Islet precursor cell (in vitro differentiated cells): ENCODE measurements at regions not wholly inside any gene's neighbourhood (a gene's known extent, or its start where the extent isn't known, plus 50 kb on each side); places are given as distances from the start of the nearest gene placed in this dataset.
"Not testable (repeated sequence)": the region's sequence is repeated elsewhere in the genome, so short reads cannot be mapped to it uniquely, and the experiment has no call there.

ENCODE experiments used
- DNase-seq: peaks from one replicate; pipeline ENCODE4 v3.0.0-alpha.2; 2018

DNA sequence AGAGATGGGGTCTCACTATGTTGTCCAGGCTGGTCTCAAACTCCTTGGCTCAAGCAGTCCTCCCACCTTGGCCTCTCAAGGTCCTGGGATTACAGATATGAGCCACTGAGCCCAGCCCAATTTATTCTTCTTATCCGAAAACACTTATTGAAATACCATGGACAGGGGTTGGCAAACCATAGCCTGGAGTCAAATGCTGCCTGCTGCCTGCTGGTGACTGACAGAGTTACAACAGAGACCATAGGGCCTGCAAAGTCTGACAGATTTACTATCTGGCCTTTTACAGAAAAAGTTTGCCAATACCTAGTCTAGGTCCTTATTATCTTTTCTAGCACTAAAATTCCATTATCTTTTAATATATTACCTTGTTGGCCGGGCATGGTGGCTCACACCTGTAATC is 87.1 kb upstream of the ZNF281 start:
- no peak for DNase-seq

DNA sequence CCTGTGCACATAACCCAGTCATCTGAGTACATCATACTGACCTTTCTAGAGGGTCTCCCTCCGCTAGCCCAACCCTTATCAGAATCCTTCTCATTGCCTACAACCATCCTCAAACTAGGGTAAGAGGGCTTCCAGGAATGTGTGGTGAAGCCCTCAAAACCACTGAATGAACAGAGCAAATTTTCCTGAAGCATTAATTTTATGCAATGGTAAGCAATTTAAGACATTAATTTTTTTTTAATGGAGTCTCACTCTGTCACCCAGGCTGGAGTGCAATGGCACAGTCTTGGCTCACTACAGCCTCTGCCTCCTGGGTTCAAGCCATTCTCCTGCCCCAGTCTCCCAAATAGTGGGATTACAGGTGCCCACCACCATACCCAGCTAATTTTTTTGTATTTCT is 86.1 kb upstream of the ZNF281 start:
- no peak for DNase-seq

DNA sequence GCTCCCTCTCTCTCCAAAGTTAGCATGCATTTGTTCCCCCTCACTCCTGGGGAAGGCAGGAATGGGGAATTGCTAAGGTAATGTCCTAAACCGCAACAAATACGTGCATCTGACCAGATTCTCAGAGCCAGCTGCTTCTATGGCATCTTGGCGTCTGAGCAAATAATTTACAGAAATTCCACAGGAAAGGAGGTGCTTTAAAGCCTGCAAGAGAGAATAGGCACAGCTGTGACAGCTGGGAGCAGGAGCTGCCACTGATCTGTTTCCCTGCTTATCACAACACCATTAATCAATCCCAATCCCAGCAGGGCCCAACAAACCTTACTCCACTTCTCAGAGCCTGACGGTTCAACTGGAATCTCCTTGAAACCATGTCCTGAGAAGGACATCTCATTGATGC is 83.5 kb upstream of the ZNF281 start:
- no peak for DNase-seq

DNA sequence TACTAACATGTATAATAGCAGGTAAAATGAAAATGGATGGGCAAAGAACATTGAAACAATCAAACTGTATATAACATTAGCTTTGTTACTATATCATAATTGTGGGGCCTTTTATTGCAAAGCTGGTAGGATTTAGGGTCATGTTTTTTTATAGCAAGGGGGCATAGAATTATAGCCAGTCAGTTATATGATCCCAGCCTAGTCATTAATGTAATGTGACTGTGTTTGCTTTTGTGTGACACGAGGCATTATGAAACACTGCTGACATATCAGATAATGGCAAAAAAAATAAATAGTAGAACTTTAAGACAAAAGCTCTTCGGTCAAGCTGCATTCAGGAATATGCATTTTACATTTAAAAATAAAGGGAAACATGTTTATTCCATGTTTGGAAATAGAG is 81.3 kb upstream of the ZNF281 start:
- DNase-seq, result no peak

DNA sequence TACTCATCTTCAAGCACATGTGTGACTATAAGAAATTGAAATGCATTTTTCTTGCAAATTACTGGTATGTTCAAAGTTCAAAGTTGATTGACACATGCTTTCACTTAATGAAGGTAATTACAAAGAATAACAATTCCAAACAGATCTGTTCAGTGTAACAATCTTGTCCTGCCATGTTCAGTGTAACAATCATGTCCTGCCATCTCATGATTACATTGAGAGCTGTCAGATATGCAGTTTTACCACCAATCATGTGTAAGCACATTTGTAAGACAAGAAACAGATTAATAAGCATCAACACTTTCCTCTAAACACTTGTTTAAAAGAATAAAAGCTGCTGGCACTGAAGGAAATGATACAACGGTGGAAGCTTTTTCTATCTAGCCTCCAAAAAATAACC is 80.3 kb upstream of the ZNF281 start:
- no peak for DNase-seq

DNA sequence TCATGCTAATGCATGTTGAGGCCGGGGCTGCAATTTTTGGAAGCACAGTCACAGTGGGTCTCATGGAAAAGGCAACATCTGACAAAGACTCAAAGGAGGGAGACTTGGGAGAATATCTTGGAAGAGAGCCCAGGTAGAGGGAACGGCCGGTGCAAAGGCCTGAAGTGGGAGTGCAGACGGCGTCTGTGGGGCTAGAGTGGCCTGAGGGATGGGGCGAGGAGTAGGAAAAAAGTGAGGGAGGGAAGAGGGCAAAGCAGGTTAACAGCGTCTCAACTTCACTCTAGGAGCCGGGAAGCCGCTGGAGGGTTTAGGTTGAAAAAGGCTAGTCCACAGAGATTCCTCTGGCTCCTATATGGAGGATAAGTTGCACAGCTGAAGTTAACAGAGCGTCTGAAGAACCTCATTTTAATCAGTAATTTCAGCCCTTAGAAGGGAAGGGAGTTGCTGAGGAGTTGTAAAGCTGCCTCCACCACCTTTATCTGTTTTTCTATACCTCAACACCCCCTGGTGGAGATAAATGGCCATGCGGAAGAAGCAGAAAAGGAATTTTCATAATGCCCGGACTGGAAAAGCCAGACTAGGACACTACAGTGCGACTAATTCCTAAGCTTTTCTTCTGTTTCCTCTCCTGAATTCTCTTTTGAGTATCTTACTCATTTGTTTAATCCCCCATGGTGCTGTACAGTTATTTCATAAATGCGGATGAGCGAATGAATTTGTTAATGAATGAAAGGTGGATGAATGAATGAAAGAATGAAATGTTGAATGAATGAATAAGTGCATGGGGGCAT is 78.7 kb upstream of the ZNF281 start:
- DNase-seq, result peak; percentile 82

DNA sequence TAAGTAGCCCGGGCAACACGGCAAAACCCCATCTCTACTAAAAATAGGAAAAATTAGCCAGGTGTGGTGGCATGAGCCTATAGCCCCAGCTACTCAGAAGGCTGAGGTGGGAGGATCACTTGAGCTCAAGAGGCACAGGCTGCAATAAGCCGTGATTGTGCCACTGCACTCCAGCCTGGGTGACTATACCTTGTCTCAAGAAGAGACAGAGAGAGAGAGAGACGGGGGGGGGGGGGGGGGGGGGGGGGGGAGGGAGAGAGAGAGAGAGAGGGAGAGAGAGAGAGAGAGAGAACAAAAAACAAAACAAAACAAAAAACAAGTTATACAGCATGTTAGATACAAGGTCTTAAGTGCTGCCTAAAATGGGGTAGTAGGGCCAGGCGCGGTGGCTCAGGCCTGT is 77.8 kb upstream of the ZNF281 start:
- DNase-seq, result no peak

DNA sequence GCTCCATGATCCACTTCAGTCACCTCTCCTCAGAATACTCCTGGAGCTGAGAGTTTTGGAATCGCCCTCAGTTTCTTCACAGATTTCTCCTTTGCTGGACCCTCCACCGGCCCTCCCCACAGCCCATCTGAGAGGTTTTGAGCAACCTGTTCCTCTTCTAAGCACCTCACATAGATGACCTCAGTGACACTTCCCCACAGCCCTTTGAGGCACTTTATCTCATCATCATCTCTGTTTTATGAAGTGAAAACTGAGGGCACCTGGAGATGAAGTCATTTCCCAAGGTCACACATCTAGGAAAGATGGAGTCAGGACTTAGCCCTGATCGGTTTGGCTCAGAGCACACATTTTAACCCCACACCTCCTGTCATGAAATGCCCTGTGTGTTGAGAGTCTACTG is 76.8 kb upstream of the ZNF281 start:
- DNase-seq, result no peak

DNA sequence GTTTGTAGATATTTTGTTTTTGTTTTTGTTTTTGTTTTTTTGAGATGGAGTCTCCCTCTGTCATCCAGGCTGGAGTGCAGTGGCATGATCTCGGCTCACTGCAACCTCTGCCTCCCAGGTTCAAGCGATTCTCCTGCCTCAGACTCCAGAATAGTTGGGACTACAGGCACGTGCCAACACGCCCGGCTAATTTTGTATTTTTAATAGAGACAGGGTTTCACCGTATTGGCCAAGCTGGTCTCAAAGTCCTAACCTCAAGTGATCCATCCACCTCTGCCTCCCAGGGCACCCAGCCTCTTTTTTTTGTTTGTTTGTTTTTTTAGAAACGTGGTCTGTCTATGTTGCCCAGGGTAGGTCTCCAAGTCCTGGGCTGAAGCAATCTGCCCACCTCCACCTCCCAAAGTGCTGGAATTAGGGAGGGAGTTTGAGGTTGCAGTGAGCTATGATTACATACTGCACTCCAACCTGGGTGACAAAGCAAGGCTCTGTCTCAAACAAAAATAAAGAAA is 74.7 kb upstream of the ZNF281 start:
- DNase-seq, result not testable (repeated sequence)

DNA sequence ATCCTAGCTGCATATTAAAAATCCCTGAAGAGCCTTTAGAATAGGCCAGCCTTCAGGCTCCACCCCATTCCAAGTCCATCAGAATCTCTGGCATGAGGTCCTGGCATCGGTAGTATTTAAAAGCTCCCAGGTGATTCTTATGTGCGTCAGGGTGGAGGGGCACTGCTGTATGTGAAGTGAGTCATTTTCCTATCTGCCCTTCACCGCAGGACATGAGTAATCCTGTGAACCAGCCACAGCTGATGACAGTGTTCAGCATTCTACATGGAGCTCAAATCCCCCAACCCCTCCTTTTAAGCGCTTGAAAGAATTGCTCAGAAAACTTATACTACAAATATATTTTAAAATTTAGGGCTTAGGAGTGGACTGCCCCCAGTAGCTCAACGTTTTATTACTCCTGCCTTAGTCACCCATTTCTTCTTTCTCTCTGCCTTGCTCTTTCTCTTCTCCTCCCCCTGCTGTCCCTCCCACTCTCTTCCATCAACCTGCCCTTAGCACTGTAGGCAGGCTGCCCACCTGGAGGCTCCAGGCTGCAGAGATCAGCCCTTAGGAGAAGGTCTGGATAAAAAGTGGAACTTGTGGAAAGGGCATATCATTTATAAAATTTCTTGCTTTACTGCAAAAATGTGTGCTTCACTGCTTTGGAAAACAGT is 73.8 kb upstream of the ZNF281 start:
- peak; percentile 94 for DNase-seq

DNA sequence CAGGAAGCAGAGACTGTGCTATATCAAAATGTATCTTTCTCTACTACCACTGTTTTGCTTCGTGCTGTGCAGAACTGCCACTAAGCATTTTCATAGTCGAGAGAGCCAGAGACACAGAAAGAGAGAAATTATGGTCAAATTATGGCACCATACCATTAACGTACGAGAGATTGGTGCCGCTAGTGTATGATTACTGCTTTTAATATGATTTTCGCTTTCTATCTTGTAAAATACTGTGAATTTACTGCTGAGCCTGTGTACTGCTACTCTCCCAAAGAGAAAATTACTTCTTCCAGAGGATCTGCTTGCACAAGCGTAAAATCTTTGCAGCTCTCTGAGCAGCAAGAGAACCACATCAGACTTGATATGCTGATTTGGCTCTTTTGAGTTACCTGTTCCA is 71.1 kb upstream of the ZNF281 start:
- no peak for DNase-seq

DNA sequence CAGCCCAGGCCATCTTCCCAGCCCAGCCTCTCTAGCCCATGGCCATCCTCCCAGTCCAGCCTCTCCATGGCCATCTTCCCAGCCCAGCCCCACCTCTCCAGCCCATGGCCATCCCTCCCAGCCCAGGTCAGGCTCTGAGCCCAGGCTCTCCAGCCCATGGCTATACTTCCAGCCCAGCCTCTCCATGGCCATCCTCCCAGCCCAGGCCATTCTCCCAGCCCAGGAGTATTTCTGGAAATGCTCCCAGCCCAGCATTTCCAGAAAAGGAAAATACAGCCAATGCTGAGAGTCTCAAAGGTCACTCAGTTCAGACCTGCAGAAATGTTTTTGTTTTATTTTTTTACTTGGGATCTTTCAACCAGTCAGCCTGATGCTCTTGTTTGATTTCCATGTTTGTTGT is 70.0 kb upstream of the ZNF281 start:
- no peak for DNase-seq

DNA sequence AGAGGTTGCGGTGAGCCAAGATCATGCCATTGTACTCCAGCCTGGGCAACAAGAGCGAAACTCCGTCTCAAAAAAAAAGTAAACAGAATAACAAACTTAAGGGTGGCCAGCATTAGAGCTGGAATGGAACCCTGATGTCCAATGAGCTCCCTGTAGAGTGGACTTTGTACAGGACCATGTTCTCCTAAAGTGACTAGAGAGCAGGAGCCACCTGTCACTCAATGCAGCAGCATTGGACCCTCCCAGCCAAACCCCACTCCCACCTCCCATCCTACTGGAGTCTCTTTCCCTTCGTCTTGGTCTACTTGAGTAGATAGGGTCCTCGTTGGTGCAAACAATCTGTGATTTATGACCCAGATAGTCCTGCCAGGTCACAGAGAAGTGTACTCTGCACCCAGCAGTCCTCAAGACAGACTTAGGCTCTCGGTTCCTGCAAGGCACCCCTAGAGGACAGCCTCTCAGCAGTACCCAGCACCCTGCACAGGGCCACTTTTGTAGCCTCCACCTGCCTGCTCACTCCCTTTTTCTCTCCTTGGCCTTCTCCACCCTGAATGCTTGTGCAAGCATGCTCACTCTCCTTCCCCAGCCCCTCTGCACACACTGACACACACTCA is 69.2 kb upstream of the ZNF281 start:
- DNase-seq, result no peak

DNA sequence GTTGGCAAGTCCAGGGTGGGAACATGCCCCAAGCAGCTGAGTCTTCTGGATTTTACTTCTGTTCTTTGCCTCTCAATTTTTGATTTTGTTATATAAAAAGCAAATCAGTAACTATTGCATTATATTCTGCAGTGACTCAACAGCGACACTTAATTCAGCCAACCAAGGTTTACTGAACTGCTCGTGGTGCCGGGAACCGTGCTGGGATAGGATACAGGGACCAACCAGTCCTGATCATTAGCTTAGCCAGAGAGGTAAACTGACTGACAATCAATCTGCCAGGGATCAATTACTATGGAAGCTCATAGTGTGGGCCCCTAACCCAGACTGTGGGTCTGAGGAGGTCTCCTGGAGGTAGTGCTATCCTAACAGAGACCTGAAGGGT is 68.4 kb upstream of the ZNF281 start:
- no peak for DNase-seq

DNA sequence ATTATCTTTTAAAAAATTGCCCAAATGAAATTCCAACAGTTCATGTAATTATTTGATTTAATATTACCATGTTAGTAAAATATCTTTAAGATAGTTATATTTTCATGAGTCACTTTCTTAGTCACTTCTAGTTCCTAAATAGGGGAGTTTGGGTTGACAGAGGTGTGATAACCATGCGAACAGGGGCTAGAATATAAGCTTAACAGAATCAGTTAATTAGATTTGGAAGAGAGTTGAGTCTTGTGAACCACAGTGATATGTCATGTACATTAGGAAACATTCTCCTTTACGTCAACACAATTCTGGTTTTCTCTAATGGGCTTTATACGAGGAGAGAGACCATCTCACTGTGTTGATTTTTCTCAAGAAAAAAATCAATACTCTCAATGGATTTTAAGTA is 64.8 kb upstream of the ZNF281 start:
- no peak for DNase-seq

DNA sequence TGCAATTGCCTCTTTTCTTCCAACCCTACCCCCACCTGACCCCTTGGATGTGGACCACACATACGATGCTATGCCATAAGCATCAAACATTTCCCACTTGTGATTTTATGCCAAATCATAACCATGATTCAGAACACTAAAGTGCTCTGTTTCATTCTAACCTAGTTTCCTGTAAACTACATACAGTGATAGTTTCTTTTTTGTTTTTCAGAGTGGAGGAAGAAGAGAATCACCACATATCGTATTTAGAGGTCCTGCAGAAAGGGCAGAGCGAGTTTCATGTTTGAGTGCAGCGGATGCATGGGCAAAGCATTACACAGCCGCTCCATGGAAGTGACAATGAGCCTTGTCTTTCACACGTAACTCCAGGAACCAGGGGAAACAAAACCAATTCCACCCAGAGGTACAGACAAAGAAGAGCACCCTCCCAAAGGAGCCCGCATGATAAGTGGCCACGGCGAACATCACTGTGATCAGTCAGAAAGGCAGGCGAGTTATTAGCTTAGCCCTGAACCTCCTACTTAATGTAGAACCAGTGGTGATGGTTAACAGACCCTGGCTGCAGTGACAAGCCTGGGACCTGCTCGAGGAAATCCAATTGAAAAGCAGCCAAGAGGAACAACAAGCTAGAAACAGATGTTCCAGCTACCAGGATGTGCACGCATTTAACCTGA is 64.0 kb upstream of the ZNF281 start:
- no peak for DNase-seq

DNA sequence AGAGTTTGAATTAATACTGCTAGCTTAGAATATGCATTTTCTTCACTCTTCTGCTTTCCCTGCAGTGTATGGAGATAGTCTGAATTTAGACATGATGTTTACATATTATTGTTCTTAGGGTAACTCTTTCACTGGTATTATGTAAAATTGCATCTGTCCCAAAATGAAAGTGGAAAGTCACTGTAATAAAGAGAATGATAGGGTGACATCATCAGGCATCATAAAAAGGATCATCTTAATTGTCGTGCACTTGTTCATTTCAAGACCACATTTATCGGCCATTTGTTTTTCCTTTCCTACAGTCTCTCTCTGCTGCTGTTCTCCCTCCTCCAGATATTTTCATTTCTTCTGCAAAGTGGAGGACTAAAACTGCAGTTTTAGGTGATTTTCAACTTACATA is 61.9 kb upstream of the ZNF281 start:
- DNase-seq, result no peak

DNA sequence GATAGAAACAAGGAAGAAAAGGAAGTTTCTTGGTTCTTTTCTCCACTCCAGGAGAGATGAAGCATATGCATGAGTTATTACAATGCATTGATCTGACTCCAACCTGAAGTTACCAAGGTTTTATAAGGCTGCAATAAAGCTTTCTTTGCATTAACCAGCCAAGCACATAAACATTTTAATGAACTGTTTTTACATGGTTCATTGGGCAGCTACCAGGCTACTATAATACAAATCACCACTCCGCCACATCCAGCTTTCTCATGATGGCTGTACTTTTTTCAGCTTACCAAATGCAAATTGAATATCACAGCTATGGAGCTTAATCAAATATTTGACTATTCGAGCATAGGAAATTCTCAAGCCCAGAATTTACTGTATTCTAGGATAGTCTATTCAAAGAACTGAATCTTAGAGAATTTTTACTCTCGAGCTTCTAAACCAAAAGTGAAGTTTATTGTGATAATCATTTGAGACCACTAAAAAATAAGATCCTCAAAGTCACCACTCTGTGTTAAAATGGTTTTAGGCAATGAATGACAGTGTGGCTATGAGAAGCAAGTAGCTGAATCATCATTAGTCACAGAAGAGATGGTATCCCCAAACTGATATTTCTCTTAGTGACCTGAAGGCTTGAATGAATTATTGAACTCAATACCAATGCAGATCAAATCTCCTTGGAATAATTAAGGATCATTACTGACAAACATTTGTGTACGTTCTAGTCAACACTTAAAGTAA is 58.6 kb upstream of the ZNF281 start:
- no peak for DNase-seq

DNA sequence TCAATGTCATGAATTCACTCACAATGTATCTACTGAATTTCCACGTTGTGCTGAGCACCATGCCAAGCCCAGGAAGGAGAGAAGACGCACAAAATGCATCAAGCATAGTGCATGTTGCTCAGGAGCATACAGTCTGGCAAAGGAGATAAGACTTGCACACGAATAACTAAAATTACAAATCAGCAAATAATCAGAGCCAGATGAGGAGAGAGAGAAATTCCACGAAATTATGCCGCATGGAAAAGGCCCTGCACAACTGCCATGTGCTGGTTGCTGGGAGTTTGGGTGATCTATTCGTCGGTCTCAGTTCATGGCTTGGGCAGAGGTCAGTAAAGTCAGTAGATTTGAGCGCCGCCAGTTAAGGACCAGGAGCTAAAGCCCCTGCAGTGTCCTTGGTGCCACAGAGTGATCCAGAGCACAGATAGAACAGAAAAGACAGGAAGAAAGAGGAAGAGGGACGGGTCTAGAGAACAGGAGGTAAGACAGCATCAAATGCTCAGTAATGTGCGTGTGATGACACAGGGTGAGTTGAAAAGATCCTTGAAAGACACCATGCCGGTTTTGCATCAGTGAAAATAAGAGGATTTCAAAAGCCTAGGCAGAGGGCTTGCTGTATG is 55.1 kb upstream of the ZNF281 start:
- DNase-seq, result no peak
